Stimulated activated CD8-positive, alpha-beta memory T cell treated with anti-CD3 and anti-CD28 coated beads, Interleukin-7, amount 100 ng/mL, for 1 hour (primary cell): ENCODE measurements at regions not wholly inside any gene's neighbourhood (a gene's known extent, or its start where the extent isn't known, plus 50 kb on each side); places are given as distances from the start of the nearest gene placed in this dataset.

Experiments used
- DNase-seq, 2 donors: peaks; one replicate each; pipeline ENCODE4 v3.0.0-alpha.2; 2020; ENCODE audit warnings: low read depth in 2 of 2

- DNase-seq: no peak
These were observed 139.8 kb upstream of the GSE1 start for GRCh38 chr16:85473323-85473722.

GRCh38 chr16:85473909-85474620 lies 139.1 kb upstream of the GSE1 start:
- DNase-seq: no peak

DNA sequence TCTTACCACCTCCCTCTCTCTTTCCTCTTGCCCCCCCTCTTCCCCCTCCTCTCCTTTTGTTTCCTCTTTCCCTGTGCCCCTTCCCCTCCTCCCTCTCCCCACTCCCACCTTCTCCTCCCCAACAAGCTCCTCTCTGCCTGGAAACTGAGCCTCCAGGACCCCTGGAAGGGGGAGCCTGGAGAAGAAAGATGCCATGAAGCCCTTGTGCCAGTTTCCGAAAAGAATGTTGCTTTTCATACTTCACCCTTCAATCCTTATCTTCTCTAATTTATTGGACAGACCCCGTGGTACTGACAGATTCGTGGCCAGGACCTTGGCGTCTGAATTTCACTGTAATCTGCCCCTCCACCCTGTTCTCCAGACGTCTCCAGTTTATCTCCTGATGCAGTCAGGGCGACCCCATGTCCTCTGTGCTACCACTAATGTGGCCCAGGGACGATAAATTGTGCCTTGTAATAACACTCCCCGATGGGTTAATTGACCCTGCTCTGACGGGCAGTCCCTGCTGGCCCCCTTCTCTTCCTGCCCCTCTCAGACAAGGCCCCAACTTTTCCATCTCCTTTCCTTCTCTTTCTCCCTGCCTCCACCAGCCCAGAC lies 138.4 kb upstream of the GSE1 start:
- DNase-seq: no peak

- DNase-seq: no peak
These were observed 137.9 kb upstream of the GSE1 start for GRCh38 chr16:85475233-85475632.

- DNase-seq: no peak
These were observed 137.3 kb upstream of the GSE1 start for GRCh38 chr16:85475691-85476300.

DNA sequence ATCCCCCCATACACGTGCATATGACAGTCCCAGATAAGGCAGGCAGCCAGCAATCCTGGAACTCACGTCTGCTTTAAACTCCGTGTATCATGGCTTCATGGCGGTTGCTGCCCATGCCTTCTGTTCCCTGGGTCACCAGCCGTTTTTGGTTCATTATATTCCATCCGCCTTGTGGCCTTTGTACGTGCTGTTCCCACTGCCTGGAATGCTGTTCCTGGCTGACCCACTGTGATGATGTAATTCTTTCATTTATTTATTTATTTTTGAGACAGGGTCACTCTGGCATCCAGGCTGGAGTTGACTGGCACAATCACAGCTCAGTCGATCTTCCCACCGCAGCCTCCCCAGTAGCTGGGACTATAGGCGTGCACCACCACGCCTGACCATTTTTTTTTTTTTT lies 136.7 kb upstream of the GSE1 start:
- DNase-seq: no peak

- DNase-seq: no peak
These were observed 135.2 kb upstream of the GSE1 start for GRCh38 chr16:85477801-85478363.

DNA sequence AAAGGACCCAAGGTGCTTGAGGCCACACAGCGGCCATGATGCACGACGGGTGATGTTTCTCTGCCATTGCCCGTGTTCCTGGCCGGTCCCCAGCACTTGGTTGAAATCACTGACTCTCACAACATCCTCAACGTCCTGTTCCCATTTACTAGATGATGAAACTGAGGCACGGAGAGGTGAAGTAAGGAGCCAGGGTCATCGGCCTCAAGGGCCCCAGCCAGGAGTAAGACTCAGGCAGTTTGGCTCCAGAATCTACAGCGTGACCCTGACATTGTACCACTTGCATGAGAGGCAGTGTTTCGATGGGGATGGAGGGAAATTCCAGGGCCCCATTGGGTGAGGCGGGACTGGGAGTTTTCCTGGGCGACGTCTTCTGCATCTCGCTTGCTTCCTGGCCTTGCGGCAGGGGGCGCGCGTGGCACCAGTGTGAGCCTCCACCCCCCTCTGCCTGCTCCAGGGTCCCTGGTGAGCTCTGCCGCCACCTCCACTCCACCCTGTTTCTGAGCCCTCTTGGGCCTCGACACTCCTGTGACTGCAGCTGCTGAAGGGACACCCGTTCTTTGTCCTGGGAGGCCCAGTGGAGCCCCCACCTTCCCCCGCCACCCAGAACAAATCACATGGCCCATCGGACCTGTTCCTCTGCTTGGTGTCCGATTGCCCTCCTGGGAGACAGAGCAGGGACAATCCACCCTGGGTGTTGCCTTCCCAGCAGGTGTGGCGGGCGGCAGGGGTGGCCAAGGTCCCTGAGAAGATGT lies 133.0 kb upstream of the GSE1 start:
- no peak for DNase-seq

DNA sequence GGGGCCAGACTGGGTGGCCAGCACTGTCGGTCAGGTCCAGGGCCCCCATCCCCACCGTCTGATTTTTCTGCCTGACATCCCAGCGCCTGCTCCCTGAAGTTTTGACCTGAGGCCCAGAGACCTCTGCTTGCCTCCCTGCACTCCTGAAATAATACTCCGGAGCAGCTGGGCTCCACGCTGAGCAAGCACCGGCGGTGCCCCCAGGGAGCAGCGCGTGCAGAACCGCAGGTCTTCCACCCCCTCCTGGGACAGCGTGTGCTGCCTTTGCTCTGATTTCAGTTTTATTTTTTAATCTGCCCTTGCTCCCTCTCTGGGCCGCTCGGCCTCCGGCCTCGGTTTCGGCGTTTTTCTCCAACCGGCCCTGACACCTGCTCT lies 132.4 kb upstream of the GSE1 start:
- DNase-seq: no peak

DNA sequence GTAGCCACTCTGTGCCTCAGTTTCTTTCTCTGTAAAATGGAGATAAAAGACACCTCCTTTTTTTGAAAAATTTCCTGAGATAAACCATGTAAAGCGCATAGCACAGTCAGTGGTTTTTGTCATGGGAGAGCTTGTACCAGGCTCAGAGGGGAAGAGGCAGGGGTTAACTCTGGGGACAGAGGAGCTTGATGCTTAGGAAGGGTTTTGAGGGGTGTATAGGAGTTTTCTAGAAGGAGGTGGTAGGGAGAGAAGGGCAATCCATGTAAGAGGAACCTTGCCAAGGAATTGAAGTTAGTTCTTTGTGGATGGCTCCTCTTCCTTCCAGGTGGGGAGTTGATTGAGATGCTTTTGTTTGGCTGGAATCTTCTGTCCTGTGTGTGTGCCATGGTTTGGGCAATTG lies 131.9 kb upstream of the GSE1 start:
- no peak for DNase-seq

GRCh38 chr16:85481738-85482137 lies 131.4 kb upstream of the GSE1 start:
- no peak for DNase-seq

GRCh38 chr16:85483424-85483823 lies 129.7 kb upstream of the GSE1 start:
- no peak for DNase-seq

DNA sequence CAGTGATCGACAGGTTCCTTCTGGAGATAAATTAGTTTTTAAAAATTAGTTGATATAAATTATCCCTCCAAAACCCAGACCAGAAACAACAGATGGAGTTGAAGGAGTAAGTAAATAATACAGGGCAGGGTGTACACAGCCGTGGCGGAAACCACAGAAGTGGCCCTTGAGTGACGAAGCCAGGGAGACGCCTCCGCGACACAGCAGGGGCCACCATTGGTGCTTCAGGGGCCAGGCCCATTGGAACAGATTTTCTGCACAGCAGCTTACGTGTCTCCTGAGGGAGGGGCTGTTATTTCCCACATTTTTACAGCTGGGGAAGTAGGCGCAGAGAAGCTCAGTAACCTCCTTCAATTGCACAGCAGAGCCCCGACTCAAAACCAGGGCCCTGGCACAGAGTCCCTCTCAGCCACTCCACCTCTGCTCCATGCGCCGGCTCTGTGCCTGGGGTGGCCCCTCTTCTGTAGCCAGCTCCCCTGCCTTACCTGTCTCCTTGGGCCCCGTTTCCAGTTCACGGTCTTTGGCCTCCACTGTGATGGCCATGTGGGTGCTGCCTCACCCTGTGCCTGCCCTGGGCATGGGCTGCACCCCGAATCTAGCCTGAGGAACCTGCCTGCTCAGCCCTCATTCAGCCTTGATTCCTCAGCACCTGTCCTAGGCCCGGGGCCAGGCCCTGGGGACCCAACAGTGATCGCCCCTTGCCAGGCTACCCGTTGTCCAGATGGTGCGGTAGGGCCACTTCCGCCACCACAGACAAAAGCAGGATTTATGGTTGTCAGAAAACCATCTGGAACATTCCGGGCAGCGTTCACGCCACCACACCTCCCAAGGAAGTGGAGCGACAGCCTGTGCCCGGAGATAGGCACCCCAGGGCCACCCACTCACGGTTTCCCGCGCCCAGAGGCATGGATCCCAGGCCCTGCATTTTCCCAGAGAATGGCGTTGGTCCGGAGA lies 128.5 kb upstream of the GSE1 start:
- no peak for DNase-seq

GRCh38 chr16:85485379-85485778 lies 127.7 kb upstream of the GSE1 start:
- DNase-seq: no peak

- DNase-seq: no peak
These were observed 126.7 kb upstream of the GSE1 start for GRCh38 chr16:85486256-85486915.

DNA sequence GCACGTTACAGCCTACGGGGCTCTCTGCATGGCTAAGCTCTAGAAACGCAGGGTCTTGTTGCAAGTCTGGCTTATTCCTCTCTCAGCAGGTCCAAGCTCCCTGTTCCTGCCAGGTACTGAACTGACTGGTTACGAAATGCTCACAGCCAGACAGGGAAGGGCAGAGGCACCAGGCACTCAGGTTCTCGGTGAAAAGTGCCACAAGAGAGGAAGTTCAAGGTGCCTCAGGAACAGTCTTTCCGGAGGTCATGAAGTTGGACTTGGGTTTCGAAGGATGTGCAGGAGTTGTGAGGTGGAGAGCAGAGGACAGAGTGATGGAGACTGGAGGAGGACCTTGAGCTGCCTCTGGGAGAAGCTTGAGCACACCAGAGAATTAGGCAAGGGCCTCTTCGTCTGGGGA lies 124.7 kb upstream of the GSE1 start:
- no peak for DNase-seq

- no peak for DNase-seq
These were observed 122.6 kb upstream of the GSE1 start for GRCh38 chr16:85490407-85491057.

GRCh38 chr16:85491058-85491771 lies 121.9 kb upstream of the GSE1 start:
- DNase-seq: no peak

DNA sequence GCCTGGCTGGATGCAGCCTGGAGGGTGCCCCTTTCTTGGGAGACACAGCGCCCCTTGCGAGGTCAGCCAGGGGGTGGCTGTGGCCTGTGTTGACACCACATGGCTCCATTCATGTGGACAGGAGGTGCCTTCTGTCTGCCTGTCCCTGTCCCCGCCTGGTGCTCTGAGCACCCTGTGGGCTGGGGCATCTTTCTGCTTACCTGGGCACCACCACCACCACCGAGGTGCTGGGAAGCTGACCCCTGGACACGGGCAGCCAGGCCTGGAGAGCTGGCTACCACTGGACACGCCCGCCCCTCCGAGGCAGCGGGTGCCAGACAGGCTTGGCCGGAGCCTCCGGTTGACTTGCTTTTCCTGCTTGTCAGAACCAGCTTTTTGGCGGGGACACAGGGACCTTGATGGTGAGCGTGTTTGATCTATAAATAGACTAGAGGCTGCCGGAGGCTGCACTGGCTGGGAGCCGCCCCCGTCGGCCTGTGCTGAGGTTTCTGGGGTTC lies 121.3 kb upstream of the GSE1 start:
- DNase-seq: no peak
